RWPE2 (cell line): ENCODE measurements at regions not wholly inside any gene's neighbourhood (a gene's known extent, or its start where the extent isn't known, plus 50 kb on each side); places are given as distances from the start of the nearest gene placed in this dataset.

Experiments used
- ATAC-seq: fragments of 200-7000 bp; cut with Tn5 transposase; 3 replicates; pipeline ENCODE4 v1.9.1; 2021; ENCODE audit warnings: low read depth
- DNase-seq: peaks from one replicate; pipeline ENCODE4 v3.0.0-alpha.2; 2020; ENCODE audit warnings: low spot score
- H3K27ac ChIP-seq: fragments of 450-650 bp; 2 replicates; pipeline ENCODE4 v1.5.1; 2017; ENCODE audit warnings: mild to moderate bottlenecking; ENCODE audit not compliant: poor library complexity, severe bottlenecking
- H3K27me3 ChIP-seq: fragments of 250-450 bp; sonication (Bioruptor Pico); 2 replicates; pipeline ENCODE4 v1.5.1; 2021; ENCODE audit warnings: mild to moderate bottlenecking, moderate library complexity; ENCODE audit not compliant: insufficient read depth, poor library complexity, severe bottlenecking
- H3K36me3 ChIP-seq: fragments of 250-450 bp; sonication (Bioruptor Pico); 2 replicates; pipeline ENCODE4 v1.5.1; 2020; ENCODE audit warnings: low read depth, mild to moderate bottlenecking, moderate library complexity
- H3K4me1 ChIP-seq: fragments of 250-450 bp; sonication (Bioruptor Pico); 2 replicates; pipeline ENCODE4 v1.5.1; 2021; ENCODE audit warnings: mild to moderate bottlenecking, moderate library complexity; ENCODE audit not compliant: insufficient read depth, poor library complexity, severe bottlenecking
- H3K4me3 ChIP-seq: fragments of 250-450 bp; sonication (Bioruptor Pico); 2 replicates; pipeline ENCODE4 v1.5.1; 2021; ENCODE audit warnings: mild to moderate bottlenecking, moderate library complexity; ENCODE audit not compliant: severe bottlenecking
- H3K9me3 ChIP-seq: fragments of 250-450 bp; sonication (Bioruptor Pico); 2 replicates; pipeline ENCODE4 v1.5.1; 2021; ENCODE audit warnings: mild to moderate bottlenecking, moderate library complexity; ENCODE audit not compliant: severe bottlenecking
- TF ChIP-seq, protein P1 (sequence below): fragments of 450-650 bp; IDR thresholded peaks from one replicate; pipeline ENCODE4 v1.5.1; 2017; ENCODE audit warnings: mild to moderate bottlenecking, moderate library complexity; ENCODE audit not compliant: poor library complexity, severe bottlenecking

DNA sequence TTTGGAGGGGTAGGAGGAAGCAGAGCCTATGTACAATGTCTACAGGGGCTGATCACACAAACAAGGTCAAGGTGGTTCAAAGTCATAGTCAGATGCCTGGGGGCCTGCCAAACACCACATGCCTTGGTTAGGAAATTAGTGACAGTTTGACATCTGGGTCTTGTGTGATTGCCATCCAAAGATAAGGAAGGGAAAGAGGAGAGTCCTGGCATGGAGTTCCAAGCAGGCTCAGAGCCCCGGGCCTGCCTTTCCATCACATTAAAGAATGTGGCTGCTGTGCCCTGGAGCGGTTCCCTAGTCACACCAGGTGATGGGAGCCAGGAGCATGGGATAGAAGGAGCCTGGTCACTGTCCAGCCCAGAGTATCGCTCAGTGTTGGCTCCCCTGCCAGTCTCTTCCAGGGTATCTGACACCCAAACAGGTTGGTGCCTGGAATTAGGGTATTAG lies 53.6 kb upstream of the BCL2L14 start:
- ATAC-seq (no peak), DNase-seq (no peak)
- no peak overlapping the region for H3K27ac ChIP-seq
- H3K27me3 ChIP-seq, result no peaks in the 10 kb centered on the region
- no peaks in the 10 kb centered on the region for H3K4me1 ChIP-seq
- no peaks in the 10 kb centered on the region for H3K9me3 ChIP-seq
- no peak overlapping the region for H3K4me3 ChIP-seq
- H3K36me3 ChIP-seq, result no peaks in the 10 kb centered on the region
- TF ChIP-seq, protein P1, sequence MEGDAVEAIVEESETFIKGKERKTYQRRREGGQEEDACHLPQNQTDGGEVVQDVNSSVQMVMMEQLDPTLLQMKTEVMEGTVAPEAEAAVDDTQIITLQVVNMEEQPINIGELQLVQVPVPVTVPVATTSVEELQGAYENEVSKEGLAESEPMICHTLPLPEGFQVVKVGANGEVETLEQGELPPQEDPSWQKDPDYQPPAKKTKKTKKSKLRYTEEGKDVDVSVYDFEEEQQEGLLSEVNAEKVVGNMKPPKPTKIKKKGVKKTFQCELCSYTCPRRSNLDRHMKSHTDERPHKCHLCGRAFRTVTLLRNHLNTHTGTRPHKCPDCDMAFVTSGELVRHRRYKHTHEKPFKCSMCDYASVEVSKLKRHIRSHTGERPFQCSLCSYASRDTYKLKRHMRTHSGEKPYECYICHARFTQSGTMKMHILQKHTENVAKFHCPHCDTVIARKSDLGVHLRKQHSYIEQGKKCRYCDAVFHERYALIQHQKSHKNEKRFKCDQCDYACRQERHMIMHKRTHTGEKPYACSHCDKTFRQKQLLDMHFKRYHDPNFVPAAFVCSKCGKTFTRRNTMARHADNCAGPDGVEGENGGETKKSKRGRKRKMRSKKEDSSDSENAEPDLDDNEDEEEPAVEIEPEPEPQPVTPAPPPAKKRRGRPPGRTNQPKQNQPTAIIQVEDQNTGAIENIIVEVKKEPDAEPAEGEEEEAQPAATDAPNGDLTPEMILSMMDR, result no peak

DNA sequence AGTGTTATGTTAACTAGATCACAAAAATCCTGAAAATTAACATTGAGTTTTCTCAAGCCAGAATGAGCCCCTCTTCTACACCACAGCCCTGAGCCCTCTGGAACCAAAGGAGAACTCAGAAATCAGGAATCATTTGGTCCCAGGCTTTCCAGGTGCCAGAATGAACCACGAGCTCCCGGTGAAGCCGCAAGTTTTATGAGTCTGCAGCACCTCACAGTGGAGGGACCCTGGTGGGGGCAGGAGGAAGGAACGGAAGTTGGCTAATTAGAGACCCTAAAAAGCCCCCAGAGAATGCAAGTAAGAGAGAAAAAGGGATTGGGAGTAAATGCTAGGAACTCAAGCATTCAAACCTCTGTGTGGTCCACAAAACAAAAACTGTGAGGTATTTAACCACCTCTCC lies 52.9 kb upstream of the BCL2L14 start:
- DNase-seq (no peak), ATAC-seq (no peak)
- H3K4me1 ChIP-seq, result no peaks in the 10 kb centered on the region
- H3K36me3 ChIP-seq, result no peaks in the 10 kb centered on the region
- H3K27me3 ChIP-seq, result no peaks in the 10 kb centered on the region
- no peak overlapping the region for H3K4me3 ChIP-seq
- TF ChIP-seq, protein P1, result no peak
- H3K27ac ChIP-seq, result no peak overlapping the region
- H3K9me3 ChIP-seq, result no peaks in the 10 kb centered on the region

DNA sequence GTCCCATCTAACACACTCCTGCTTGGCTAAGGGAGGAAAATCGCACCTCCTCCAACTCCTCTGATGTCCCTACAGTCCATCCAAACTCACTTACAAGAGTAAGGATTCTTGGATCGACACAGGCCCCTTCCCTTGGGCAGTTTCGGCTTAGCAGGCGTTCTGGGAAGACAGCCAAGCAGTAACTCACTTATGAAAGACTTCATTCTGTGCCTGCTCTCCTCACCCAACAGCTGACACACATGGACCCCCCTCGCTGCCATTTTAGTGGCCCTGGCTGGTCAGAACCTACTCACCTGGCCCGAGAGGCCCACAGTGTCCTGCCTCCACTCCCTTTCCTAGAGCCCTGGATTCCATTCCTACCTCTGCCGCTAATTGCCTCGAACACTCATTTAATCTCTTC lies 52.3 kb upstream of the BCL2L14 start:
- DNase-seq (no peak), ATAC-seq (no peak)
- Histone ChIP-seq H3K27ac (no peak overlapping the region), H3K27me3 (no peaks in the 10 kb centered on the region), H3K4me1 (no peaks in the 10 kb centered on the region), H3K36me3 (no peaks in the 10 kb centered on the region), H3K9me3 (no peaks in the 10 kb centered on the region), H3K4me3 (no peak overlapping the region)
- TF ChIP-seq, protein P1, result no peak

DNA sequence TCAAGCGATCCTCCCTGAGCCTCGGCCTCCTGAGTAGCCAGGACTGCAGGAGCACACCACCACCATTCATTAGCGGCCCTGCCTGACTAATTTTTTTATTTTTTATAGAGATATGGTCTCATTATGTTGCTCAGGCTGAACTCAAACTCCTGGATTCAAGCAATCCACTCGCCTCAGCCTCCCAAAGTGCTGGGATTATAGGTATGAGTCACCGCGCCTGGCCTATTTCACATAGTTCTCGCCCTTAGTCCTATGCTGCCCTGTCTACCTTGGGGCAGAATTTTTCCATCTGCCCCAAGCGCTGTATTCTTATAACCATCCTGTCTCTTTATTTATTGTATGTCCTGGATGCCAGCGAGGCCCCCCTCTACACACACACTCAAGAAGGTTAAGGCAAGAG lies 50.9 kb upstream of the BCL2L14 start:
- no peaks in the 10 kb centered on the region for H3K36me3 ChIP-seq
- no peaks in the 10 kb centered on the region for H3K27me3 ChIP-seq
- H3K27ac ChIP-seq, result no peak overlapping the region
- no peaks in the 10 kb centered on the region for H3K9me3 ChIP-seq
- no peak for DNase-seq
- ATAC-seq, result no peak
- H3K4me1 ChIP-seq, result no peaks in the 10 kb centered on the region
- no peak overlapping the region for H3K4me3 ChIP-seq
- TF ChIP-seq, protein P1, result no peak

DNA sequence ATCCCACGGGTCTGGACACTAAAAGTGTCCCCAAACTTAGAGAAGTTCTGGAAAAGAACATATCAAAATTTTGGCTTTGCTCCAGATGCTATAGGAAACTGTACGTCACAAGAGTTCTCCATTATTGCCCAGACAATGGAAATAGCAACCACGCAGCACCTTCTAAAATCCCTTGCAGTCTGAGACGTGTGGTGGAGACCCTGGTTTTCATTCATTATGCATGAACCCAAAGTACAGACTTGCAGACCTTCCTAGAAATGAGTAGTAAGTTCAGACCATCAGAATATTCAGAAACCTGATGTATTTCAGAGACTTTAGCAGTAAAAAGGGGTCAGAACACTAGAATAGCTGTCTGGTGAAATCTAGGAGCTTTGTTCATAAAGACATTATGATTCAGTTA lies 50.0 kb upstream of the BCL2L14 start:
- no peak for ATAC-seq
- Histone ChIP-seq H3K4me1 (no peaks in the 10 kb centered on the region), H3K9me3 (no peaks in the 10 kb centered on the region), H3K27me3 (no peaks in the 10 kb centered on the region), H3K27ac (no peak overlapping the region), H3K36me3 (no peaks in the 10 kb centered on the region), H3K4me3 (no peak overlapping the region)
- TF ChIP-seq, protein P1, result no peak
- no peak for DNase-seq
